ENCODE measurements at regions not wholly inside any gene's neighbourhood (a gene's known extent, or its start where the extent isn't known, plus 50 kb on each side); places are given as distances from the start of the nearest gene placed in this dataset.

GRCh38 chr4:160493206-160493605 lies 1390.3 kb downstream of the RAPGEF2 start:
- Histone ChIP-seq H2BK120ac (replicated peaks; ENCODE audit: low read depth, low read length) (no peak overlapping the region), H3K27ac (ENCODE audit: low read depth, low read length) (no peak overlapping the region), H3K14ac (ENCODE audit: insufficient read length) (no peak overlapping the region), H3K4ac (replicated peaks; ENCODE audit: insufficient read length, low read depth, low read length) (no peak overlapping the region), H3K23me2 (ENCODE audit: low read depth, low read length) (no peaks in the 10 kb centered on the region; the same call in 1 of the 2 replicates), H3K27me3 (replicated peaks in 1 of 4; ENCODE audit: control insufficient read depth in 3 of 4, extremely low read depth in 1 of 4, insufficient read depth in 3 of 4, low read length in 3 of 4) (no peaks in the 10 kb centered on the region), H3K79me1 (ENCODE audit: low read depth, low read length) (no peaks in the 10 kb centered on the region), H2BK12ac (ENCODE audit: low read depth, low read length) (no peak overlapping the region), H4K20me1 (replicated peaks in 1 of 2; ENCODE audit: control insufficient read depth in 1 of 2, insufficient read depth in 2 of 2, low read length in 2 of 2) (no peaks in the 10 kb centered on the region), H3K23ac (ENCODE audit: insufficient read length) (no peak overlapping the region), H3K4me1 (replicated peaks in 1 of 4; ENCODE audit: control insufficient read depth in 3 of 4, insufficient read depth in 4 of 4, low read length in 3 of 4) (no peaks in the 10 kb centered on the region), H3K9me3 (ENCODE audit: insufficient read depth in 2 of 2, low read depth in 1 of 2, low read length in 1 of 2) (peaks cover 0 to 12% of the 10 kb centered on the region in 2 experiments; a peak in 2 of 4 replicates), H2AFZ (ENCODE audit: low read length) (no peak overlapping the region), H2BK20ac (ENCODE audit: low read length) (no peak overlapping the region), H3K56ac (replicated peaks; ENCODE audit: insufficient read length, low read depth, low read length) (no peak overlapping the region), H3K4me3 (ENCODE audit: extremely low read depth in 1 of 4, insufficient read depth in 2 of 4, low read depth in 3 of 4, low read length in 4 of 4) (no peak overlapping the region), H3K4me2 (ENCODE audit: insufficient read depth in 1 of 2, low read depth in 2 of 2, low read length in 2 of 2) (no peak overlapping the region), H3K36me3 (ENCODE audit: control insufficient read depth in 2 of 4, insufficient read depth in 4 of 4, low read length in 3 of 4) (no peaks in the 10 kb centered on the region; a peak in 3 of 8 replicates), H3K79me2 (ENCODE audit: control insufficient read depth in 1 of 2, insufficient read depth in 2 of 2, low read length in 2 of 2) (no peaks in the 10 kb centered on the region), H4K5ac (ENCODE audit: insufficient read length, low read depth, low read length) (no peak overlapping the region), H4K91ac (replicated peaks; ENCODE audit: insufficient read length, low read length) (no peak overlapping the region), H4K8ac (ENCODE audit: extremely low read depth, insufficient read depth, low read length) (no peak overlapping the region), H2BK15ac (ENCODE audit: low read length) (no peak overlapping the region), H3K9ac (replicated peaks in 1 of 4; ENCODE audit: extremely low read depth in 1 of 4, low read depth in 3 of 4, low read length in 3 of 4) (no peak overlapping the region), H2BK5ac (ENCODE audit: low read depth, low read length) (no peak overlapping the region), H3K18ac (ENCODE audit: extremely low read depth, low read length) (no peak overlapping the region), H2AK5ac (ENCODE audit: low read depth, low read length) (no peak overlapping the region)
- CTCF ChIA-PET (ENCODE audit: partially characterized antibody): no interaction called here
- POLR2A ChIA-PET (ENCODE audit: partially characterized antibody): no interaction called here
- DNase-seq (ENCODE audit: low read depth in 1 of 2, low spot score in 2 of 2) (no peak), FAIRE-seq (no peak)
- 100% methylated on average over 1 of the region's 1 CpG; no CpG with 5 or more reads in 1 of the 2 experiments for WGBS, 2 experiments (ENCODE audit: extremely low coverage in 1 of 2, insufficient coverage in 1 of 2, insufficient read length in 1 of 2, insufficient replicate concordance in 2 of 2, low coverage in 1 of 2, low lambda C conversion rate in 2 of 2, missing lambda C conversion rate in 1 of 2)
- TF ChIP-seq ATF3 (IDR thresholded peaks at IDR 0.05; ENCODE audit: insufficient read depth, low read depth, low read length): no peak
- no peak for TF ChIP-seq FOSL1 (IDR thresholded peaks at IDR 0.05; ENCODE audit: insufficient read depth, low read depth, low read length)
- no peak for TF ChIP-seq HDAC2 (IDR thresholded peaks at IDR 0.05; ENCODE audit: borderline replicate concordance in 1 of 2, low read depth in 2 of 2, low read length in 2 of 2)
- TF ChIP-seq KDM4A (IDR thresholded peaks at IDR 0.05; ENCODE audit: low read depth, low read length, severe bottlenecking): no peak
- no peak for TF ChIP-seq USF2 (IDR thresholded peaks at IDR 0.05; ENCODE audit: low read length)

Data from H1 (cell line).